OCI-LY7 (cell line): ENCODE measurements at regions not wholly inside any gene's neighbourhood (a gene's known extent, or its start where the extent isn't known, plus 50 kb on each side); places are given as distances from the start of the nearest gene placed in this dataset.
"Not testable (repeated sequence)": the region's sequence is repeated elsewhere in the genome, so short reads cannot be mapped to it uniquely, and the experiment has no call there.

Experiments used
- BruUV-seq: library from RNA; stranded (reverse); fragments of 400-500 nt; replicated peaks from 2 replicates; lab custom pipeline; 2021; lab: Mats Ljungman, UMichigan
- CTCF ChIA-PET: fragments of 300-600 bp; sonication (Branson Sonifier 250); formaldehyde crosslinking; loops from one replicate; lab custom pipeline; 2022; ENCODE audit warnings: antibody characterized with exemption; ENCODE audit not compliant: unreplicated experiment; lab: Charles Lee
- POLR2A ChIA-PET: fragments of 300-600 bp; sonication (Branson Sonifier 250); formaldehyde crosslinking; loops from one replicate; lab custom pipeline; 2022; ENCODE audit warnings: antibody characterized with exemption; lab: Charles Lee
- DNase-seq: peaks from one replicate; pipeline ENCODE4 v3.0.0-alpha.2; 2015; ENCODE audit warnings: low spot score
- H2AFZ ChIP-seq: fragments of 200-600 bp; sonication (generic), shearing (Covaris generic); 2 replicates; pipeline ENCODE4 v1.6.1; 2014; ENCODE audit warnings: mild to moderate bottlenecking, antibody characterized with exemption, low read length, moderate library complexity
- H3K27ac ChIP-seq: fragments of 200-600 bp; sonication (generic); 2 replicates; pipeline ENCODE4 v1.5.1; 2014; ENCODE audit warnings: mixed run types, low read depth, mild to moderate bottlenecking, moderate library complexity, low read length, inconsistent platforms; ENCODE audit not compliant: poor library complexity, severe bottlenecking
- H3K36me3 ChIP-seq: fragments of 200-600 bp; sonication (generic); 2 replicates; pipeline ENCODE4 v1.6.1; 2014; ENCODE audit warnings: mild to moderate bottlenecking, antibody characterized with exemption, low read length, moderate library complexity, mixed read lengths; ENCODE audit not compliant: insufficient read depth
- H3K4me1 ChIP-seq: fragments of 200-600 bp; sonication (generic); 2 replicates; pipeline ENCODE4 v1.5.1; 2014; ENCODE audit warnings: mild to moderate bottlenecking, low read length; ENCODE audit not compliant: insufficient read depth, poor library complexity, severe bottlenecking
- H3K4me2 ChIP-seq: fragments of 200-600 bp; sonication (generic); 2 replicates; pipeline ENCODE4 v1.6.1; 2014; ENCODE audit warnings: mild to moderate bottlenecking, low read length
- H3K4me3 ChIP-seq: fragments of 200-600 bp; sonication (generic); 2 replicates; pipeline ENCODE4 v1.5.1; 2014; ENCODE audit warnings: mild to moderate bottlenecking, low read depth, low read length; ENCODE audit not compliant: poor library complexity, severe bottlenecking
- H3K79me2 ChIP-seq: fragments of 200-600 bp; sonication (generic); 2 replicates; pipeline ENCODE4 v1.6.1; 2016; ENCODE audit warnings: low read depth, mild to moderate bottlenecking, low read length, moderate library complexity, mixed read lengths; ENCODE audit not compliant: insufficient read depth
- H3K9me2 ChIP-seq: fragments of 200-600 bp; sonication (generic); 2 replicates; pipeline ENCODE4 v1.6.1; 2016; ENCODE audit warnings: mild to moderate bottlenecking, low read length, mixed read lengths; ENCODE audit not compliant: insufficient read depth
- H3K9me3 ChIP-seq: fragments of 200-600 bp; sonication (generic); 2 replicates; pipeline ENCODE4 v1.6.1; 2014; ENCODE audit warnings: mild to moderate bottlenecking, mixed run types, low read length, mixed read lengths
- H4K20me1 ChIP-seq: fragments of 200-600 bp; sonication (generic); 2 replicates; pipeline ENCODE4 v1.6.1; 2014; ENCODE audit warnings: mild to moderate bottlenecking, antibody characterized with exemption, low read length, moderate library complexity, mixed read lengths; ENCODE audit not compliant: insufficient read depth
- CTCF ChIP-seq: fragments of 200-600 bp; sonication (generic); conservative IDR thresholded peaks from 2 replicates; pipeline ENCODE4 v1.5.1; 2014; ENCODE audit warnings: mild to moderate bottlenecking, antibody characterized with exemption, low read length, moderate library complexity, mixed read lengths
- EZH2phosphoT487 ChIP-seq: fragments of 200-600 bp; sonication (generic); IDR thresholded peaks from 2 replicates; pipeline ENCODE4 v1.6.1; 2018; ENCODE audit warnings: low read depth, borderline replicate concordance, mild to moderate bottlenecking, mixed run types, antibody characterized with exemption, low read length, moderate library complexity, mixed read lengths
- intact Hi-C: fragments of 100-400 bp; cut with micrococcal nuclease; formaldehyde crosslinking; loops from one replicate; pipeline ENCODE4 v1.10.0; 2022; ENCODE audit not compliant: unreplicated experiment

DNA sequence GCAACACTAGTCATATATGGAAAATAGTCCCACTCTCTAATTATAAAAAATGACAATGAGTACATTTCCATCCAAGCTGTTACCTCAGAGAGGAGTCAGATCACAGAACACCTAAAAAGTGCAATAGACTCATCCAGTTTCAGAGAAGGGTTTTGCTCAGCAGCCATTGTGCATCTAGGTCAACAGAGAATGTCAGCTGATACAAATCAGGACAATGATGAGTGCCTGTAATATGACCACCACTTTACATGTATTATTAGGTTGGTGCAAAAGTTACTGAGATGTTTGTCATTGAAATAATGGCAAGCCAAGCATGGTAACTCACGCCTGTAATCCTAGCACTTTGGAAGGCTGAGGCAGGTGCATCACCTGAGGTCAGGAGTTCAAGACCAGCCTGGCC, 164.1 kb upstream of the TTC29 start:
- Histone ChIP-seq H3K4me1 (no peaks in the 10 kb centered on the region), H3K36me3 (no peaks in the 10 kb centered on the region), H3K4me3 (no peak overlapping the region), H3K79me2 (no peaks in the 10 kb centered on the region), H3K9me3 (no peaks in the 10 kb centered on the region), H3K9me2 (no peaks in the 10 kb centered on the region), H3K27ac (no peak overlapping the region), H2AFZ (no peak overlapping the region), H4K20me1 (no peaks in the 10 kb centered on the region), H3K4me2 (no peak overlapping the region)
- no TSS peak for BruUV-seq
- no peak for TF ChIP-seq CTCF
- no peak for TF ChIP-seq EZH2phosphoT487
- ChIA-PET POLR2A (interaction anchor here (0.6 kb wide), 1 partner anchor 208 kb away, joined by 3 read pairs; no protein-coding TSS in a partner anchor), CTCF (no interaction called here)
- no peak for DNase-seq
- intact Hi-C loops: no loop called here

- H3K9me2 ChIP-seq: no peaks in the 10 kb centered on the region
- H3K79me2 ChIP-seq: no peaks in the 10 kb centered on the region
- ChIA-PET POLR2A (no interaction called here), CTCF (no interaction called here)
- H3K27ac ChIP-seq: no peak overlapping the region
- no peaks in the 10 kb centered on the region for H3K4me1 ChIP-seq
- no peak overlapping the region for H3K4me2 ChIP-seq
- no peaks in the 10 kb centered on the region for H3K9me3 ChIP-seq
- no peak for TF ChIP-seq EZH2phosphoT487
- TF ChIP-seq CTCF: no peak
- no TSS peak for BruUV-seq
- H4K20me1 ChIP-seq: no peaks in the 10 kb centered on the region
- intact Hi-C loops: no loop called here
- no peak for DNase-seq
- H2AFZ ChIP-seq: no peak overlapping the region
- no peaks in the 10 kb centered on the region for H3K36me3 ChIP-seq
- no peak overlapping the region for H3K4me3 ChIP-seq
These were observed 165.1 kb upstream of the TTC29 start for GRCh38 chr4:147110473-147111367.

DNA sequence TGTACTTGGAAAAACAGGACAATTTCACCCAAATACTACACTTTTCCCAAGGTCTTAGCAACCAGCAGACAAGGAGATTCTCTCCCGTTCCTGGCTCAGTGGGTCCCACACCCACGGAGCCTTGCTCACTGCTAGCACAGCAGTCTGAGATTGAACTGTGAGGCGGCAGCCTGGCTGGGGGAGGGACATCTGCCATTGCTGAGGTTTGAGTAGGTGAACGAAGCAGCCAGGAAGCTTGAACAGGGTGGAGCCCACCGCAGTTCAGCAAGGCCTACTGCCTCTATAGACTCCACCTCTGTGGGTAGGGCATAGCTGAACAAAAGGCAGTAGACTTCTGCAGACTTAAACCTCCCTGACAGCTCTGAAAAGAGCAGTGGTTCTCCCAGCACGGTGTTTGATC, 166.5 kb upstream of the TTC29 start:
- H3K4me2 ChIP-seq, DNase-seq, H3K4me1 ChIP-seq, H3K9me2 ChIP-seq, H3K4me3 ChIP-seq, H2AFZ ChIP-seq, H4K20me1 ChIP-seq, POLR2A ChIA-PET, H3K27ac ChIP-seq, H3K79me2 ChIP-seq, CTCF ChIA-PET, H3K9me3 ChIP-seq, H3K36me3 ChIP-seq, BruUV-seq, intact Hi-C loops: not testable (repeated sequence)
